GM23248 (cell line): ENCODE measurements at regions not wholly inside any gene's neighbourhood (a gene's known extent, or its start where the extent isn't known, plus 50 kb on each side); places are given as distances from the start of the nearest gene placed in this dataset.

Source experiments
- DNase-seq: peaks from one replicate; pipeline ENCODE4 v3.0.0-alpha.2; 2015
- H2AFZ ChIP-seq: fragments of 200-600 bp; sonication (generic); 2 replicates; pipeline ENCODE4 v1.6.1; 2016; ENCODE audit warnings: antibody characterized with exemption
- H3F3A ChIP-seq: fragments of 200-600 bp; sonication (generic); 2 replicates; pipeline ENCODE4 v1.6.1; 2016; ENCODE audit warnings: mild to moderate bottlenecking, antibody characterized with exemption, mixed run types; ENCODE audit not compliant: insufficient read depth
- H3K27ac ChIP-seq: fragments of 200-600 bp; sonication (generic); 2 replicates; pipeline ENCODE4 v1.5.1; 2016; ENCODE audit warnings: mild to moderate bottlenecking
- H3K27me3 ChIP-seq: fragments of 200-600 bp; sonication (generic); replicated peaks from 2 replicates; pipeline ENCODE4 v1.6.1; 2016; ENCODE audit warnings: mild to moderate bottlenecking; ENCODE audit not compliant: insufficient read depth
- H3K36me3 ChIP-seq: fragments of 200-600 bp; sonication (generic); 2 replicates; pipeline ENCODE4 v1.6.1; 2016; ENCODE audit warnings: low read depth, mild to moderate bottlenecking
- H3K4me1 ChIP-seq: fragments of 200-600 bp; sonication (generic); 2 replicates; pipeline ENCODE4 v1.6.1; 2016; ENCODE audit warnings: mild to moderate bottlenecking; ENCODE audit not compliant: insufficient read depth
- H3K4me2 ChIP-seq: fragments of 200-600 bp; sonication (generic); one replicate; pipeline ENCODE4 v1.6.1; 2016; ENCODE audit warnings: mild to moderate bottlenecking; ENCODE audit not compliant: unreplicated experiment
- H3K4me3 ChIP-seq: fragments of 200-600 bp; sonication (generic); 2 replicates; pipeline ENCODE4 v1.5.1; 2016; ENCODE audit warnings: mild to moderate bottlenecking
- H3K79me2 ChIP-seq: fragments of 200-600 bp; sonication (generic); 2 replicates; pipeline ENCODE4 v1.6.1; 2016; ENCODE audit warnings: mild to moderate bottlenecking; ENCODE audit not compliant: insufficient read depth
- H3K9ac ChIP-seq: fragments of 200-600 bp; sonication (generic); 2 replicates; pipeline ENCODE4 v1.6.1; 2016; ENCODE audit warnings: mild to moderate bottlenecking
- H3K9me2 ChIP-seq: fragments of 200-600 bp; sonication (generic); 2 replicates; pipeline ENCODE4 v1.6.1; 2016; ENCODE audit warnings: mixed run types, mild to moderate bottlenecking, moderate library complexity; ENCODE audit not compliant: insufficient read depth
- H3K9me3 ChIP-seq: fragments of 200-600 bp; sonication (generic); one replicate; pipeline ENCODE4 v1.6.1; 2017; ENCODE audit warnings: low read depth
- H4K20me1 ChIP-seq: fragments of 200-600 bp; sonication (generic); 2 replicates; pipeline ENCODE4 v1.6.0; 2016; ENCODE audit not compliant: insufficient read depth
- EZH2 ChIP-seq: fragments of 200-600 bp; sonication (generic); IDR thresholded peaks from 2 replicates; pipeline ENCODE4 v1.6.1; 2018; ENCODE audit warnings: antibody characterized with exemption, mild to moderate bottlenecking; ENCODE audit not compliant: insufficient read depth, poor library complexity, severe bottlenecking
- EZH2phosphoT487 ChIP-seq: fragments of 200-600 bp; sonication (generic); IDR thresholded peaks from 2 replicates; pipeline ENCODE4 v1.6.1; 2018; ENCODE audit warnings: antibody characterized with exemption, moderate library complexity, mild to moderate bottlenecking, low read depth; ENCODE audit not compliant: insufficient read depth
- WGBS, 2 experiments: methylation state at CpG; one replicate each; pipeline ENCODE4 v1.1.6; 2015 to 2017; ENCODE audit warnings: low lambda C conversion rate in 2 of 2, low coverage in 1 of 2; ENCODE audit errors: missing lambda C conversion rate in 2 of 2; 5-methylcytosine and 5-hydroxymethylcytosine counted together
- in situ Hi-C: fragments of 300-500 bp; cut with MboI; formaldehyde crosslinking; loops from 2 replicates; pipeline ENCODE4 v1.15.0; 2020

GRCh38 chr14:25358330-25358729, 308.4 kb upstream of the STXBP6 start:
- Histone ChIP-seq H3F3A (no peaks in the 10 kb centered on the region), H3K9me2 (no peaks in the 10 kb centered on the region), H3K4me2 (no peak overlapping the region), H3K27me3 (no peaks in the 10 kb centered on the region), H3K36me3 (no peaks in the 10 kb centered on the region), H3K4me1 (no peaks in the 10 kb centered on the region), H2AFZ (no peak overlapping the region), H3K27ac (no peak overlapping the region), H4K20me1 (no peaks in the 10 kb centered on the region), H3K79me2 (no peaks in the 10 kb centered on the region), H3K9me3 (no peaks in the 10 kb centered on the region), H3K9ac (no peak overlapping the region), H3K4me3 (no peak overlapping the region)
- 6 to 13% methylated on average over 1 of the region's 1 CpG for WGBS, 2 experiments
- TF ChIP-seq EZH2 (no peak), EZH2phosphoT487 (no peak)
- in situ Hi-C loops = no loop called here
- DNase-seq = no peak

DNA sequence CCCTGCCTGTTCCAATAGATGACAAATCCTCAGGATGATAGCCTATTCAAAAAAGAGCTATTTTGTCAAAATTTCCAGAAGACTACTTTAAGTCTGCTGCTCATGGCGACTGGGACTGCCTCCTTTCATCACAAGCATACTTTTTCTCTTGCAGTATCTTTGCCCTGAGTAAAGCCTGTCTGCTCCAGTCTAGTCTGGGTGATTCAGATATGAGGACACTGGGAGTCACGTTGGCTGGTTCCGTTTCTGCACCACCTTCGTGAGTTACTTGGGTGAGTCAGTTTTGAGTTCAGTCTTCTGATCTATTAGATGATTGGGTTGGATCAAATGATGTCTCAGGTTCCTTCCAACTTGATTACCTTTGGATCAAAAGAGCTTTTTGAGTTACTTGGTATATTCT, 301.3 kb upstream of the STXBP6 start:
- TF ChIP-seq EZH2 = no peak
- WGBS, 2 experiments = 10 to 21% methylated on average over 4 of the region's 4 CpGs
- no peaks in the 10 kb centered on the region for H4K20me1 ChIP-seq
- H3K9me2 ChIP-seq = no peaks in the 10 kb centered on the region
- H3K4me3 ChIP-seq = no peak overlapping the region
- no peaks in the 10 kb centered on the region for H3K9me3 ChIP-seq
- no peak overlapping the region for H2AFZ ChIP-seq
- H3K27ac ChIP-seq = peak overlapping the region; percentile 33
- in situ Hi-C loops = no loop called here
- H3F3A ChIP-seq = no peaks in the 10 kb centered on the region
- no peaks in the 10 kb centered on the region for H3K27me3 ChIP-seq
- peak overlapping the region; percentile 20 for H3K4me2 ChIP-seq
- H3K9ac ChIP-seq = 0 out of 2 replicates have a peak overlapping the region, but pooled peaks have one; percentile 18
- H3K4me1 ChIP-seq = peaks cover 2% of the 10 kb centered on the region; the same call in 1 of the 2 replicates
- peak; percentile 66 for DNase-seq
- no peaks in the 10 kb centered on the region for H3K36me3 ChIP-seq
- no peaks in the 10 kb centered on the region for H3K79me2 ChIP-seq

DNA sequence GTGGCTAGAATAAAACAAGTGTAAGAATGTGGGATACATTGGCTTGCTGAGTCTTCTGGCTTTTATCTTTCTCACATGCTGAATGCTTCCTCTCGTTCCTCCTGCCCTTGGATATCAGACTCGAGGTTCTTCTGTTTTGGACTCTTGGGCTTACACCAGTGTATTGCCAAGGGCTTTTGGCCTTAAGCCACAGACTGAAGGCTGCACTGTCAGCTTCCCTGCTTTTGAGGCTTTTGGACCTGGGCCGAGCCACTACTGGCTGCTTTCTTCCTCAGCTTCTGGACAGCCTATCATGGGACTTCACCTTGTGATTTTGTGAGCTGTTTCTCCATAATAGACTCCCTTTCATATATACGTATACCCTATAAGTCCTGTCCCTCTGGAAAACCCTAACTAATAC, 300.9 kb upstream of the STXBP6 start:
- H2AFZ ChIP-seq = no peak overlapping the region
- no peaks in the 10 kb centered on the region for H3F3A ChIP-seq
- H3K9ac ChIP-seq = 0 out of 2 replicates have a peak overlapping the region, but pooled peaks have one; percentile 18
- WGBS, 2 experiments = 12 to 13% methylated on average over 4 of the region's 4 CpGs
- H3K4me2 ChIP-seq = peak overlapping the region; percentile 20
- H3K36me3 ChIP-seq = no peaks in the 10 kb centered on the region
- H3K79me2 ChIP-seq = no peaks in the 10 kb centered on the region
- no peaks in the 10 kb centered on the region for H3K9me2 ChIP-seq
- H3K9me3 ChIP-seq = no peaks in the 10 kb centered on the region
- in situ Hi-C loops = no loop called here
- DNase-seq = peak; percentile 11
- H3K4me1 ChIP-seq = peaks cover 2% of the 10 kb centered on the region; the same call in 1 of the 2 replicates
- no peaks in the 10 kb centered on the region for H3K27me3 ChIP-seq
- H4K20me1 ChIP-seq = no peaks in the 10 kb centered on the region
- H3K4me3 ChIP-seq = no peak overlapping the region
- no peak for TF ChIP-seq EZH2phosphoT487
- no peak for TF ChIP-seq EZH2
- peak overlapping the region; percentile 33 for H3K27ac ChIP-seq

- Histone ChIP-seq H3K4me3 (no peak overlapping the region), H3K4me2 (no peak overlapping the region), H3K9ac (no peak overlapping the region), H3K4me1 (peaks cover 2% of the 10 kb centered on the region; the same call in 1 of the 2 replicates), H3K27me3 (no peaks in the 10 kb centered on the region), H3F3A (no peaks in the 10 kb centered on the region), H2AFZ (no peak overlapping the region), H3K9me3 (no peaks in the 10 kb centered on the region), H3K36me3 (no peaks in the 10 kb centered on the region), H3K79me2 (no peaks in the 10 kb centered on the region), H3K27ac (0 out of 2 replicates have a peak overlapping the region, but pooled peaks have one; percentile 27), H4K20me1 (no peaks in the 10 kb centered on the region), H3K9me2 (no peaks in the 10 kb centered on the region)
- DNase-seq = peak; percentile 13
- WGBS, 2 experiments = 27 to 29% methylated on average over 3 of the region's 3 CpGs
- TF ChIP-seq EZH2 (no peak), EZH2phosphoT487 (no peak)
- in situ Hi-C loops = no loop called here
Observed at GRCh38 chr14:25350021-25350420, 300.1 kb upstream of the STXBP6 start.

- H3K4me2 ChIP-seq = no peak overlapping the region
- no peak for TF ChIP-seq EZH2
- no peak for TF ChIP-seq EZH2phosphoT487
- H4K20me1 ChIP-seq = no peaks in the 10 kb centered on the region
- no peak overlapping the region for H3K4me3 ChIP-seq
- H3K27ac ChIP-seq = peak overlapping the region; percentile 27; the same call in 1 of the 2 replicates
- peak; percentile 69 for DNase-seq
- no peaks in the 10 kb centered on the region for H3K9me2 ChIP-seq
- H3F3A ChIP-seq = no peaks in the 10 kb centered on the region
- WGBS, 2 experiments = 4 to 5% methylated on average over 1 of the region's 1 CpG
- in situ Hi-C loops = no loop called here
- H2AFZ ChIP-seq = no peak overlapping the region
- H3K36me3 ChIP-seq = no peaks in the 10 kb centered on the region
- peaks cover 2% of the 10 kb centered on the region; the same call in 1 of the 2 replicates for H3K4me1 ChIP-seq
- no peaks in the 10 kb centered on the region for H3K27me3 ChIP-seq
- H3K79me2 ChIP-seq = no peaks in the 10 kb centered on the region
- H3K9ac ChIP-seq = no peak overlapping the region
- H3K9me3 ChIP-seq = no peaks in the 10 kb centered on the region
Observed at GRCh38 chr14:25349269-25349668, 299.3 kb upstream of the STXBP6 start.
